RWPE2 (cell line): ENCODE measurements at regions not wholly inside any gene's neighbourhood (a gene's known extent, or its start where the extent isn't known, plus 50 kb on each side); places are given as distances from the start of the nearest gene placed in this dataset.

ENCODE experiments used
- ATAC-seq: fragments of 200-7000 bp; cut with Tn5 transposase; 3 replicates; pipeline ENCODE4 v1.9.1; 2021; ENCODE audit warnings: low read depth
- DNase-seq: peaks from one replicate; pipeline ENCODE4 v3.0.0-alpha.2; 2020; ENCODE audit warnings: low spot score
- H3K27ac ChIP-seq: fragments of 450-650 bp; 2 replicates; pipeline ENCODE4 v1.5.1; 2017; ENCODE audit warnings: mild to moderate bottlenecking; ENCODE audit not compliant: poor library complexity, severe bottlenecking
- H3K27me3 ChIP-seq: fragments of 250-450 bp; sonication (Bioruptor Pico); 2 replicates; pipeline ENCODE4 v1.5.1; 2021; ENCODE audit warnings: mild to moderate bottlenecking, moderate library complexity; ENCODE audit not compliant: insufficient read depth, poor library complexity, severe bottlenecking
- H3K36me3 ChIP-seq: fragments of 250-450 bp; sonication (Bioruptor Pico); 2 replicates; pipeline ENCODE4 v1.5.1; 2020; ENCODE audit warnings: low read depth, mild to moderate bottlenecking, moderate library complexity
- H3K4me1 ChIP-seq: fragments of 250-450 bp; sonication (Bioruptor Pico); 2 replicates; pipeline ENCODE4 v1.5.1; 2021; ENCODE audit warnings: mild to moderate bottlenecking, moderate library complexity; ENCODE audit not compliant: insufficient read depth, poor library complexity, severe bottlenecking
- H3K4me3 ChIP-seq: fragments of 250-450 bp; sonication (Bioruptor Pico); 2 replicates; pipeline ENCODE4 v1.5.1; 2021; ENCODE audit warnings: mild to moderate bottlenecking, moderate library complexity; ENCODE audit not compliant: severe bottlenecking
- H3K9me3 ChIP-seq: fragments of 250-450 bp; sonication (Bioruptor Pico); 2 replicates; pipeline ENCODE4 v1.5.1; 2021; ENCODE audit warnings: mild to moderate bottlenecking, moderate library complexity; ENCODE audit not compliant: severe bottlenecking
- TF ChIP-seq, protein P1 (sequence below): fragments of 450-650 bp; IDR thresholded peaks from one replicate; pipeline ENCODE4 v1.5.1; 2017; ENCODE audit warnings: mild to moderate bottlenecking, moderate library complexity; ENCODE audit not compliant: poor library complexity, severe bottlenecking

DNA sequence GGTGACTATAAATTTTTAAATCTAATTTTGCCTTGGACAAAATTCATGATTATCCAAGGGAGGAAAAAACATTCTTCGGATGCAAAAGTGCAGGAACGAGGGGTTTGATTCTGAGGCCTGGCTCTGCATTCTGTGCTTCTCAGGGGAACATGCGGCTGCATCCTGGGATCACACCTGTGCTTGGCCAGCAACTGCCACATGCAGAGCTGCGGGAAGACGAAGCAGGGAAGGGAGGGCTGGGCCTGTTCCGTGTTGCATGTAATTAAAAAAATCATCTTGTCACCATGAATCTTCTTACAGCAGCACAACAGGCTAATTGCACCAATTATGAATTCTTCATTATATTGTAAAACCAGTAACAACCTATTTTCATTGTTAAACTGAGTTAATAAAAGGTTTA is 158.0 kb upstream of the ALKAL2 start:
- no peaks in the 10 kb centered on the region for H3K4me1 ChIP-seq
- no peak overlapping the region for H3K4me3 ChIP-seq
- H3K27ac ChIP-seq: no peak overlapping the region
- H3K27me3 ChIP-seq: no peaks in the 10 kb centered on the region
- DNase-seq (no peak), ATAC-seq (no peak)
- TF ChIP-seq, protein P1, sequence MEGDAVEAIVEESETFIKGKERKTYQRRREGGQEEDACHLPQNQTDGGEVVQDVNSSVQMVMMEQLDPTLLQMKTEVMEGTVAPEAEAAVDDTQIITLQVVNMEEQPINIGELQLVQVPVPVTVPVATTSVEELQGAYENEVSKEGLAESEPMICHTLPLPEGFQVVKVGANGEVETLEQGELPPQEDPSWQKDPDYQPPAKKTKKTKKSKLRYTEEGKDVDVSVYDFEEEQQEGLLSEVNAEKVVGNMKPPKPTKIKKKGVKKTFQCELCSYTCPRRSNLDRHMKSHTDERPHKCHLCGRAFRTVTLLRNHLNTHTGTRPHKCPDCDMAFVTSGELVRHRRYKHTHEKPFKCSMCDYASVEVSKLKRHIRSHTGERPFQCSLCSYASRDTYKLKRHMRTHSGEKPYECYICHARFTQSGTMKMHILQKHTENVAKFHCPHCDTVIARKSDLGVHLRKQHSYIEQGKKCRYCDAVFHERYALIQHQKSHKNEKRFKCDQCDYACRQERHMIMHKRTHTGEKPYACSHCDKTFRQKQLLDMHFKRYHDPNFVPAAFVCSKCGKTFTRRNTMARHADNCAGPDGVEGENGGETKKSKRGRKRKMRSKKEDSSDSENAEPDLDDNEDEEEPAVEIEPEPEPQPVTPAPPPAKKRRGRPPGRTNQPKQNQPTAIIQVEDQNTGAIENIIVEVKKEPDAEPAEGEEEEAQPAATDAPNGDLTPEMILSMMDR: no peak
- no peaks in the 10 kb centered on the region for H3K36me3 ChIP-seq
- no peaks in the 10 kb centered on the region for H3K9me3 ChIP-seq

DNA sequence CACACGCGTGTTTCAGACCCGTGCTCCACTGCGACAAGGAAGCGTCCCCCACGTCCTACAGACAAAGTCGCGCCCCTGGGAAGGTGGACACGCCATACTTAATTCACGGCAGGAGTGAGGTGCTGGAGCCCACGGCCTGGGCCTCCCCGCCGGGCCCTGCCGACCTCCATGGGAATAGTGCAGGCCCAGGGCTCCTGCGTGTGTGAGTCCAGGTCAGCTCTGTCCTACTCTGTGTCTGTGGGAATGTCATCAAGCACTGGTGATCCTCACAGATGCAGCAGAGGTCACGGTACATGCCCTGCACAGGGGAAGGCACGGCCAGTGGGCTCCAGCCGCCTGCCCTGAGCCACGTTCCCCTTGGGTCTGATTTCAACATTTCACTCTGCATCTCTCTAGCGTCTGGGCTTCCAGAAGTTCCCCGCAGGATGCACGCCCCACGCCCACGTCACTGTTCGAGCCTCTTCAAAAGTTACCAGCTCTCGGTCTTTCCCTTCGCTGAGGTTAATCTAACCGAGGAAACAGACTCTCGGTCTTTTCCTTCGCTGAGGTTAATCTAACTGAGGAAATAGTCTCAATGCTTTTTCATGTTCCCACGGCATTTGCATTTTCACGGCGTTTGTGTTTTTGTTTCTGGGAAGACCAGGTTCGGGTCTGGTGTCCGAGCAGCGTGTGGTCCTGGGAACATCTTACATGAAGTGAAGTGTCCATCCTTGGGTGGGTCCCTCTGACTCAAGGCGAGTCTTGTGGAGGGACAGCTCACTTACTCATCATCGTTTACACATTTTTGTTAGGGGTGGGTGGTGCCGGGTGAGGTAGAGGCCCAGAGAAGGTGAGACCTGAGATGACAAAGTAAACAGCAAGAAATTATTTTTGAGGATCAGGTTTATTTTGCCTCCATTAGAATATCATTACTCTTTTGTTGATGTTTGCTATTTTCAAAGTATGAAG is 157.3 kb upstream of the ALKAL2 start:
- TF ChIP-seq, protein P1: no peak
- no peak for DNase-seq
- H3K4me3 ChIP-seq: no peak overlapping the region
- no peak for ATAC-seq
- H3K27ac ChIP-seq: no peak overlapping the region
- no peaks in the 10 kb centered on the region for H3K27me3 ChIP-seq
- H3K4me1 ChIP-seq: no peaks in the 10 kb centered on the region
- no peaks in the 10 kb centered on the region for H3K36me3 ChIP-seq
- no peaks in the 10 kb centered on the region for H3K9me3 ChIP-seq

DNA sequence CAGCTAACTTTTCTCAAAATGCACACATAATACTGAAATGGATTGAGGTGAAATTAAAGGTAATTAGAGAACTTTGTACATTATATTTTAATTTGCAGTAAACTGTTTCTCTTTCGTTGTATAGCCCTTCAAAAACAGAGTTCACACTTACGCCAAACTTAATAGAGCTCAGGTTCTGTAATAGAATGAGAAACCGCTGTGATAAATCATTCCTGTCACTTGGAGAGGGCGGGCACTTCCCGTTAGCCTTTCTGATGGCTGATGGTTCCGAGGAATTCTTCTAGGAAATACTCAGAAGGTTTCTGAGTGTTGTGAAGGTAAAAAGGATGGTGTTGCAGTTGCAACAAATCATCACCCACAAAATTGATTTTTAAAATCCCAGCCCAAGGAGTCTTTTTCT is 155.8 kb upstream of the ALKAL2 start:
- no peaks in the 10 kb centered on the region for H3K36me3 ChIP-seq
- TF ChIP-seq, protein P1: no peak
- peaks cover 2% of the 10 kb centered on the region for H3K9me3 ChIP-seq
- DNase-seq (no peak), ATAC-seq (no peak)
- H3K4me3 ChIP-seq: no peak overlapping the region
- no peak overlapping the region for H3K27ac ChIP-seq
- no peaks in the 10 kb centered on the region for H3K27me3 ChIP-seq
- no peaks in the 10 kb centered on the region for H3K4me1 ChIP-seq

DNA sequence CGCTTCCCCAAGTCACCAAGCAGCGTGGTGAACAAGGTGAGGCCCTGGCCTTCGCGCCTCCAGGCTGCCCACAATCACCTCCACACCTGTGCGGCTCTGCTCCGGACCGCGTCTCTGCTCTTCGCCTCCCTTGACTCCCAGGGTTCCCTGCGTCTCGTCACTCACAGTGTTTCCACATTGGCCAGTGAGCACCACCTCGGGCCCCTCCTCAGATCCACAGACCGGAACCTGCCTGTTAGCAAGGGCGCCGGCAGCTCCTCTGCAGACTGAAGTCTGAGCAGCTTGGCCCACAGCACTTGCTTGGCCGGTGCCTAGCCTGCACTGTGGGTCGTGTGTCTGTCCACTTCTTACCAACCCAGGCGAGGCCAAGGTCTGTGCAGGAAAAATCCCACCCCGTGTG is 155.3 kb upstream of the ALKAL2 start:
- TF ChIP-seq, protein P1: no peak
- ATAC-seq: no peak
- no peaks in the 10 kb centered on the region for H3K27me3 ChIP-seq
- DNase-seq: no peak
- H3K27ac ChIP-seq: no peak overlapping the region
- no peak overlapping the region for H3K4me3 ChIP-seq
- peaks cover 2% of the 10 kb centered on the region for H3K9me3 ChIP-seq
- no peaks in the 10 kb centered on the region for H3K4me1 ChIP-seq
- no peaks in the 10 kb centered on the region for H3K36me3 ChIP-seq

DNA sequence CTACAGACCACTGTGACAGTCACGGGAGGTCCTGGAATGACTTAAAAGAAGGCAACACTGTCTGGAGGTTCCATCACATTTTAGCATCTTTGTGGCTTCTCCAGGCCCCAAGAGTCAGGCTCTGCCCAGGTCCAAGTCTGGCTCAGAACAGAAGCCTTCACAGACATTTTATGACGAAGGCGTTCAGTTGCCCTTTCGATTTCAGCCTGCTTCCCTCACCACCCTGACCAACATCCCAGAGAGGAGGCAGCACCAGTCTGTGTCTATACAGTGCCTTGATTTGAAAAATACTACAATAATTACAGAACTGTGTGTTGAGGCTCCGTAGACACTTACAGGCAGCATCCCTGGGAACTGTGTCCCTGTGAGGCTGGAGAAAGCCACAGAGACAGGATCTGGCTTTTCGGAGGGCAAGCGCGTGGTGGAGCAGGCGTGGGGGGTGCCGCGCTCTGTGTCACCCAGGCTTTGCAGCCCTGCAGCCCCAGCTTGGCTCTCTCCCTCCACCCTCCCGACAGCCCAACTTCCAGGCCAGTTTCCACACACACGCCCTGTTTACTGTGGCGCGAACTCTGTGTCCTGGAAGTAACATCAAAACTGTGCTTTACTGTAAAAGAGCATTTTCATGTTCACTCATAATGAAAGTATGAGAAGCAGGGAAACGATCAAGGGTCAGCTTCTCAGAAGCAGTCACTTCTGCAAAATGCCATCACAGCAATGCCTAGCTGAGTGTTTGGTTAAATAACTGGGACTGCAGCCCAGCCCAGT is 153.5 kb upstream of the ALKAL2 start:
- no peaks in the 10 kb centered on the region for H3K27me3 ChIP-seq
- no peaks in the 10 kb centered on the region for H3K36me3 ChIP-seq
- H3K9me3 ChIP-seq: peaks cover 2% of the 10 kb centered on the region
- DNase-seq (no peak), ATAC-seq (no peak)
- H3K4me3 ChIP-seq: no peak overlapping the region
- TF ChIP-seq, protein P1: no peak
- no peaks in the 10 kb centered on the region for H3K4me1 ChIP-seq
- no peak overlapping the region for H3K27ac ChIP-seq
